Ishikawa (cell line): ENCODE measurements at regions not wholly inside any gene's neighbourhood (a gene's known extent, or its start where the extent isn't known, plus 50 kb on each side); places are given as distances from the start of the nearest gene placed in this dataset.

ENCODE experiments used
- FOXM1 ChIP-seq: IDR thresholded peaks from 2 replicates; pipeline ENCODE4 v1.6.1; 2012; ENCODE audit warnings: low read depth, borderline replicate concordance
- NFIC ChIP-seq: IDR thresholded peaks from 2 replicates; pipeline ENCODE4 v1.6.1; 2012
- RAD21 ChIP-seq: IDR thresholded peaks from 2 replicates; pipeline ENCODE4 v1.6.1; 2012; ENCODE audit warnings: low read depth
- TCF12 ChIP-seq: IDR thresholded peaks from 2 replicates; pipeline ENCODE4 v1.6.1; 2012; ENCODE audit warnings: low read depth
- TF ChIP-seq, protein P1 (sequence below): IDR thresholded peaks from 2 replicates; pipeline ENCODE4 v1.6.1; 2012; ENCODE audit warnings: low read depth, mild to moderate bottlenecking

GRCh38 chrX:10819973-10820372 is 199.6 kb upstream of the MID1 start:
- TF ChIP-seq NFIC = no peak
- no peak for TF ChIP-seq RAD21
- TF ChIP-seq TCF12 = no peak
- TF ChIP-seq, protein P1, sequence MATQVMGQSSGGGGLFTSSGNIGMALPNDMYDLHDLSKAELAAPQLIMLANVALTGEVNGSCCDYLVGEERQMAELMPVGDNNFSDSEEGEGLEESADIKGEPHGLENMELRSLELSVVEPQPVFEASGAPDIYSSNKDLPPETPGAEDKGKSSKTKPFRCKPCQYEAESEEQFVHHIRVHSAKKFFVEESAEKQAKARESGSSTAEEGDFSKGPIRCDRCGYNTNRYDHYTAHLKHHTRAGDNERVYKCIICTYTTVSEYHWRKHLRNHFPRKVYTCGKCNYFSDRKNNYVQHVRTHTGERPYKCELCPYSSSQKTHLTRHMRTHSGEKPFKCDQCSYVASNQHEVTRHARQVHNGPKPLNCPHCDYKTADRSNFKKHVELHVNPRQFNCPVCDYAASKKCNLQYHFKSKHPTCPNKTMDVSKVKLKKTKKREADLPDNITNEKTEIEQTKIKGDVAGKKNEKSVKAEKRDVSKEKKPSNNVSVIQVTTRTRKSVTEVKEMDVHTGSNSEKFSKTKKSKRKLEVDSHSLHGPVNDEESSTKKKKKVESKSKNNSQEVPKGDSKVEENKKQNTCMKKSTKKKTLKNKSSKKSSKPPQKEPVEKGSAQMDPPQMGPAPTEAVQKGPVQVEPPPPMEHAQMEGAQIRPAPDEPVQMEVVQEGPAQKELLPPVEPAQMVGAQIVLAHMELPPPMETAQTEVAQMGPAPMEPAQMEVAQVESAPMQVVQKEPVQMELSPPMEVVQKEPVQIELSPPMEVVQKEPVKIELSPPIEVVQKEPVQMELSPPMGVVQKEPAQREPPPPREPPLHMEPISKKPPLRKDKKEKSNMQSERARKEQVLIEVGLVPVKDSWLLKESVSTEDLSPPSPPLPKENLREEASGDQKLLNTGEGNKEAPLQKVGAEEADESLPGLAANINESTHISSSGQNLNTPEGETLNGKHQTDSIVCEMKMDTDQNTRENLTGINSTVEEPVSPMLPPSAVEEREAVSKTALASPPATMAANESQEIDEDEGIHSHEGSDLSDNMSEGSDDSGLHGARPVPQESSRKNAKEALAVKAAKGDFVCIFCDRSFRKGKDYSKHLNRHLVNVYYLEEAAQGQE = no peak
- TF ChIP-seq FOXM1 = no peak
